ENCODE measurements at regions not wholly inside any gene's neighbourhood (a gene's known extent, or its start where the extent isn't known, plus 50 kb on each side); places are given as distances from the start of the nearest gene placed in this dataset.

DNA sequence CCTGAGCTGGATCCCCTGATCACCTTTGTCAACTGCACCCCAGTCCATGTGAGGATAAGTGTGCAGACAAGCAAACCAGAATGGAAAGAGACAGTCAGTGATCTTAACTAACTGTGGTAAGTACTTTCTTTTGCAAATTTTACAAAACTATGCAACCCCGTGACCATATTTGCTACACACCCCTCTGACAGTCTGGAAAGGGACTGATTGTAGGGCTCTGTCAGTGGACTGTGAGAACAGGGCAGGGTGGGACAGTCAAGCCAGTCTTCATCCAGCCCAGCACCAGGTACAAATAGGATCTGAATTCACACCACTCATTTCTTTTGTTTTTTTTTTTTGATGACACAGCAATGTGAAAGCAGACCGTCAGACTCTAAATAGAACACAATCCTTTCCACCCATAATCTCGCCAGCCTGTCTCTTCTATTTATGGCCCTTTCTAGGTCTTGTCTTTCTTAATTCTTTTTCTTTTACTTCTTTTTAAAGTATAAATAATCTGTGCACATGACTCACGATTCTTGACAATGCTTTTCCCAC lies 165.6 kb downstream of the ARL6IP6 start:
- no peak for TF ChIP-seq POLR2AphosphoS5 (IDR thresholded peaks at IDR 0.05; ENCODE audit: low read depth)
- TF ChIP-seq, protein P1, sequence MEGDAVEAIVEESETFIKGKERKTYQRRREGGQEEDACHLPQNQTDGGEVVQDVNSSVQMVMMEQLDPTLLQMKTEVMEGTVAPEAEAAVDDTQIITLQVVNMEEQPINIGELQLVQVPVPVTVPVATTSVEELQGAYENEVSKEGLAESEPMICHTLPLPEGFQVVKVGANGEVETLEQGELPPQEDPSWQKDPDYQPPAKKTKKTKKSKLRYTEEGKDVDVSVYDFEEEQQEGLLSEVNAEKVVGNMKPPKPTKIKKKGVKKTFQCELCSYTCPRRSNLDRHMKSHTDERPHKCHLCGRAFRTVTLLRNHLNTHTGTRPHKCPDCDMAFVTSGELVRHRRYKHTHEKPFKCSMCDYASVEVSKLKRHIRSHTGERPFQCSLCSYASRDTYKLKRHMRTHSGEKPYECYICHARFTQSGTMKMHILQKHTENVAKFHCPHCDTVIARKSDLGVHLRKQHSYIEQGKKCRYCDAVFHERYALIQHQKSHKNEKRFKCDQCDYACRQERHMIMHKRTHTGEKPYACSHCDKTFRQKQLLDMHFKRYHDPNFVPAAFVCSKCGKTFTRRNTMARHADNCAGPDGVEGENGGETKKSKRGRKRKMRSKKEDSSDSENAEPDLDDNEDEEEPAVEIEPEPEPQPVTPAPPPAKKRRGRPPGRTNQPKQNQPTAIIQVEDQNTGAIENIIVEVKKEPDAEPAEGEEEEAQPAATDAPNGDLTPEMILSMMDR (IDR thresholded peaks at IDR 0.05; ENCODE audit: insufficient read depth, low read length): no peak
- TF ChIP-seq, protein P2, sequence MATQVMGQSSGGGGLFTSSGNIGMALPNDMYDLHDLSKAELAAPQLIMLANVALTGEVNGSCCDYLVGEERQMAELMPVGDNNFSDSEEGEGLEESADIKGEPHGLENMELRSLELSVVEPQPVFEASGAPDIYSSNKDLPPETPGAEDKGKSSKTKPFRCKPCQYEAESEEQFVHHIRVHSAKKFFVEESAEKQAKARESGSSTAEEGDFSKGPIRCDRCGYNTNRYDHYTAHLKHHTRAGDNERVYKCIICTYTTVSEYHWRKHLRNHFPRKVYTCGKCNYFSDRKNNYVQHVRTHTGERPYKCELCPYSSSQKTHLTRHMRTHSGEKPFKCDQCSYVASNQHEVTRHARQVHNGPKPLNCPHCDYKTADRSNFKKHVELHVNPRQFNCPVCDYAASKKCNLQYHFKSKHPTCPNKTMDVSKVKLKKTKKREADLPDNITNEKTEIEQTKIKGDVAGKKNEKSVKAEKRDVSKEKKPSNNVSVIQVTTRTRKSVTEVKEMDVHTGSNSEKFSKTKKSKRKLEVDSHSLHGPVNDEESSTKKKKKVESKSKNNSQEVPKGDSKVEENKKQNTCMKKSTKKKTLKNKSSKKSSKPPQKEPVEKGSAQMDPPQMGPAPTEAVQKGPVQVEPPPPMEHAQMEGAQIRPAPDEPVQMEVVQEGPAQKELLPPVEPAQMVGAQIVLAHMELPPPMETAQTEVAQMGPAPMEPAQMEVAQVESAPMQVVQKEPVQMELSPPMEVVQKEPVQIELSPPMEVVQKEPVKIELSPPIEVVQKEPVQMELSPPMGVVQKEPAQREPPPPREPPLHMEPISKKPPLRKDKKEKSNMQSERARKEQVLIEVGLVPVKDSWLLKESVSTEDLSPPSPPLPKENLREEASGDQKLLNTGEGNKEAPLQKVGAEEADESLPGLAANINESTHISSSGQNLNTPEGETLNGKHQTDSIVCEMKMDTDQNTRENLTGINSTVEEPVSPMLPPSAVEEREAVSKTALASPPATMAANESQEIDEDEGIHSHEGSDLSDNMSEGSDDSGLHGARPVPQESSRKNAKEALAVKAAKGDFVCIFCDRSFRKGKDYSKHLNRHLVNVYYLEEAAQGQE (IDR thresholded peaks at IDR 0.05; ENCODE audit: insufficient replicate concordance, low read depth): no peak
- TF ChIP-seq GABPA (IDR thresholded peaks at IDR 0.05; ENCODE audit: low read depth): no peak
- TF ChIP-seq SPI1 (IDR thresholded peaks at IDR 0.05; ENCODE audit: borderline replicate concordance, low read depth): no peak
- Histone ChIP-seq H3K27me3 (ENCODE audit: insufficient read depth, poor library complexity, severe bottlenecking) (no peaks in the 10 kb centered on the region), H3K4me3 (replicated peaks; ENCODE audit: insufficient read depth, low read length) (no peak overlapping the region), H3K27ac (replicated peaks) (no peak overlapping the region)
- no peak for DNase-seq (ENCODE audit: low read depth in 1 of 2, low spot score in 1 of 2)

DNA sequence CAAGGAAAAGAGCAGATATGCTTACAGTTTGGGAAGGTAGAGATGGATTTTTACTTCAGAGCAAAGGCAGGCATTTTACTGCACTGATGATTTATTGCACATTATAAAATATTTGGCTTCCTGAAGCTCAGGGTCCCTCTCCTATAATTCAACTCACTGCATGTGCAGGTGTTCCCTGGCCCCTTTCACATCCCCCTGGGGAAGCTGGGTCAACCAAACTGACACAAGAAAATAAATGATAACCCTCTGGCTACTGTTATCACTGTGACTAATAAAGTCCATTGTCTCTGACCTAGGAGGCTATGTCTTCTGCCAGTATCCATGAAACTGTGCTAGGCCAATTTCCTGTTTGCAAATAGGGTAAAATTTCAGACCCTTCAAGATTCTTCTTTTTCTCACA lies 163.1 kb downstream of the ARL6IP6 start:
- H3K4me3 ChIP-seq (replicated peaks; ENCODE audit: insufficient read depth, low read length): no peak overlapping the region
- TF ChIP-seq SPI1 (IDR thresholded peaks at IDR 0.05; ENCODE audit: borderline replicate concordance, low read depth): no peak
- TF ChIP-seq, protein P1 (IDR thresholded peaks at IDR 0.05; ENCODE audit: insufficient read depth, low read length): no peak
- TF ChIP-seq GABPA (IDR thresholded peaks at IDR 0.05; ENCODE audit: low read depth): no peak
- TF ChIP-seq, protein P2 (IDR thresholded peaks at IDR 0.05; ENCODE audit: insufficient replicate concordance, low read depth): no peak
- TF ChIP-seq POLR2AphosphoS5 (IDR thresholded peaks at IDR 0.05; ENCODE audit: low read depth): no peak
- no peak for DNase-seq (ENCODE audit: low read depth in 1 of 2, low spot score in 1 of 2)

DNA sequence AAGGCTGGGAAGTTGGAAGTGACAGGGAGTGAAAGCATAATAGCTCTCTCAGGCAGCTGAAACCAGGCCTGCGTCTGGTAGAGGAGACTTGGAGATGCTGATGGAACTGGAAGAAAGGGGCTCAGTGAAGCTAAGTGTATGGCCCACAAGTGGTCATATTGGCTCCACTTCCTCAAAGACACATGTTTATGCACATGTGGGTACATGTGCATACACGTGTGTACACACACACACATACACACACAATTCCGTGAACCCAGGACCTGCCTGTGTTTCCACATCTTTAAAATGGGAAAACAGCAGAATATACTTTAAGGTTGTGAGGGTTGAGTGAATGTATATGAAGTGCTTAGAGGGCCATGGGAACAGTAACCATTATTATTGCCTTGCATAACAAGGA lies 160.9 kb downstream of the ARL6IP6 start:
- H3K27me3 ChIP-seq (ENCODE audit: insufficient read depth, poor library complexity, severe bottlenecking): no peaks in the 10 kb centered on the region
- no peak for DNase-seq (ENCODE audit: low read depth in 1 of 2, low spot score in 1 of 2)
- TF ChIP-seq, protein P1 (IDR thresholded peaks at IDR 0.05; ENCODE audit: insufficient read depth, low read length): no peak
- TF ChIP-seq POLR2AphosphoS5 (IDR thresholded peaks at IDR 0.05; ENCODE audit: low read depth) (no peak), GABPA (IDR thresholded peaks at IDR 0.05; ENCODE audit: low read depth) (no peak), SPI1 (IDR thresholded peaks at IDR 0.05; ENCODE audit: borderline replicate concordance, low read depth) (no peak)
- TF ChIP-seq, protein P2 (IDR thresholded peaks at IDR 0.05; ENCODE audit: insufficient replicate concordance, low read depth): no peak
- no peak overlapping the region for H3K27ac ChIP-seq (replicated peaks)
- no peak overlapping the region for H3K4me3 ChIP-seq (replicated peaks; ENCODE audit: insufficient read depth, low read length)

More for the DNA sequence above, 163.1 kb downstream of the ARL6IP6 start:
- H3K27ac ChIP-seq (replicated peaks): no peak overlapping the region
- H3K27me3 ChIP-seq (ENCODE audit: insufficient read depth, poor library complexity, severe bottlenecking): no peaks in the 10 kb centered on the region

All from HL-60 (cell line).